H1 (cell line): ENCODE measurements at regions not wholly inside any gene's neighbourhood (a gene's known extent, or its start where the extent isn't known, plus 50 kb on each side); places are given as distances from the start of the nearest gene placed in this dataset.

ENCODE experiments used
- CTCF ChIA-PET: fragments of 300-600 bp; sonication (Branson Sonifier 250); formaldehyde crosslinking; loops from one replicate; lab custom pipeline; 2021; ENCODE audit not compliant: partially characterized antibody; lab: Charles Lee
- POLR2A ChIA-PET: fragments of 300-600 bp; sonication (Branson Sonifier 250); formaldehyde crosslinking; loops from one replicate; lab custom pipeline; 2021; ENCODE audit warnings: inconsistent platforms; ENCODE audit not compliant: partially characterized antibody; lab: Charles Lee
- DNase-seq, 2 experiments: peaks; one replicate each; pipeline versions ENCODE4 v3.0.0 to v3.0.0-alpha.2; 2010 to 2022; ENCODE audit warnings: low spot score in 2 of 2, low read depth in 1 of 2, mixed read lengths in 1 of 2
- FAIRE-seq: peaks from 2 replicates; lab custom pipeline; 2011; peaks lifted over from hg19 to GRCh38; lab: Jason Lieb, UNC
- H2AFZ ChIP-seq: 2 replicates; pipeline ENCODE4 v1.8.1; 2012; ENCODE audit warnings: low read length, inconsistent platforms
- H2AK5ac ChIP-seq: 2 replicates; pipeline ENCODE4 v1.6.1; 2013; ENCODE audit warnings: low read depth, low read length
- H2BK120ac ChIP-seq: replicated peaks from 2 replicates; pipeline ENCODE3; 2013; ENCODE audit warnings: low read depth, low read length, inconsistent platforms
- H2BK12ac ChIP-seq: 2 replicates; pipeline ENCODE4 v1.6.1; 2013; ENCODE audit warnings: low read depth, low read length
- H2BK15ac ChIP-seq: 2 replicates; pipeline ENCODE4 v1.6.1; 2013; ENCODE audit warnings: low read length
- H2BK20ac ChIP-seq: 2 replicates; pipeline ENCODE4 v1.6.1; 2013; ENCODE audit warnings: low read length
- H2BK5ac ChIP-seq: 2 replicates; pipeline ENCODE4 v1.6.1; 2013; ENCODE audit warnings: low read depth, low read length
- H3K14ac ChIP-seq: 2 replicates; pipeline ENCODE4 v1.6.1; 2013; ENCODE audit warnings: inconsistent platforms; ENCODE audit not compliant: insufficient read length
- H3K18ac ChIP-seq: 2 replicates; pipeline ENCODE4 v1.6.1; 2013; ENCODE audit warnings: low read length; ENCODE audit errors: extremely low read depth
- H3K23ac ChIP-seq: 2 replicates; pipeline ENCODE4 v1.6.1; 2013; ENCODE audit warnings: inconsistent platforms; ENCODE audit not compliant: insufficient read length
- H3K23me2 ChIP-seq: 2 replicates; pipeline ENCODE4 v1.6.1; 2013; ENCODE audit warnings: low read depth, low read length
- H3K27ac ChIP-seq: 2 replicates; pipeline ENCODE4 v1.6.1; 2011; ENCODE audit warnings: low read depth, low read length, inconsistent platforms
- H3K27me3 ChIP-seq, 4 experiments: replicated peaks in 1 of 4; 1 replicate in 1 of 4; 2 replicates in 3 of 4; pipeline versions ENCODE4 v1.6.1 to v1.8.1; 2011 to 2013; ENCODE audit warnings: low read length in 3 of 4, mild to moderate bottlenecking in 3 of 4, inconsistent platforms in 2 of 4, mixed read lengths in 2 of 4, moderate library complexity in 1 of 4; ENCODE audit not compliant: control insufficient read depth in 3 of 4, insufficient read depth in 3 of 4; ENCODE audit errors: extremely low read depth in 1 of 4
- H3K36me3 ChIP-seq, 4 experiments: 2 replicates each; pipeline versions ENCODE4 v1.6.1 to v1.8.1; 2011 to 2013; ENCODE audit warnings: mild to moderate bottlenecking in 4 of 4, low read length in 3 of 4, moderate library complexity in 2 of 4, control low read depth in 1 of 4, inconsistent platforms in 1 of 4; ENCODE audit not compliant: insufficient read depth in 4 of 4, control insufficient read depth in 2 of 4
- H3K4ac ChIP-seq: replicated peaks from 2 replicates; pipeline ENCODE3; 2013; ENCODE audit warnings: low read length, low read depth, mixed read lengths, inconsistent platforms; ENCODE audit not compliant: insufficient read length
- H3K4me1 ChIP-seq, 4 experiments: replicated peaks in 1 of 4; 1 replicate in 1 of 4; 2 replicates in 3 of 4; pipeline versions ENCODE4 v1.6.1 to v1.8.1; 2011 to 2013; ENCODE audit warnings: low read length in 3 of 4, inconsistent platforms in 2 of 4, mixed read lengths in 1 of 4; ENCODE audit not compliant: insufficient read depth in 4 of 4, control insufficient read depth in 3 of 4
- H3K4me2 ChIP-seq, 2 experiments: 2 replicates each; pipeline versions ENCODE4 v1.6.1 to v1.8.1; 2011 to 2013; ENCODE audit warnings: low read depth in 2 of 2, low read length in 2 of 2, control low read depth in 1 of 2, inconsistent platforms in 1 of 2, mild to moderate bottlenecking in 1 of 2; ENCODE audit not compliant: insufficient read depth in 1 of 2
- H3K4me3 ChIP-seq, 4 experiments: fragments of 200-600, 300-600 bp in 1 of 4; sonication (generic), shearing (Covaris generic), sonication (Bioruptor Twin) in 1 of 4; 2 replicates each; pipeline versions ENCODE4 v1.5.1 to v1.8.1; 2011 to 2016; ENCODE audit warnings: low read length in 4 of 4, low read depth in 3 of 4, control low read depth in 2 of 4, inconsistent platforms in 2 of 4, mild to moderate bottlenecking in 2 of 4, mixed read lengths in 1 of 4, moderate library complexity in 1 of 4; ENCODE audit not compliant: insufficient read depth in 2 of 4; ENCODE audit errors: extremely low read depth in 1 of 4
- H3K56ac ChIP-seq: replicated peaks from 2 replicates; pipeline ENCODE3; 2013; ENCODE audit warnings: low read depth, mild to moderate bottlenecking, mixed read lengths, low read length, inconsistent platforms; ENCODE audit not compliant: insufficient read length
- H3K79me1 ChIP-seq: 2 replicates; pipeline ENCODE4 v1.6.1; 2013; ENCODE audit warnings: low read depth, low read length, control low read depth
- H3K79me2 ChIP-seq, 2 experiments: 2 replicates each; pipeline versions ENCODE4 v1.6.1 to v1.8.1; 2012 to 2013; ENCODE audit warnings: low read length in 2 of 2, mild to moderate bottlenecking in 2 of 2, inconsistent platforms in 1 of 2; ENCODE audit not compliant: insufficient read depth in 2 of 2, control insufficient read depth in 1 of 2
- H3K9ac ChIP-seq, 4 experiments: replicated peaks in 1 of 4; 1 replicate in 1 of 4; 2 replicates in 3 of 4; pipeline versions ENCODE4 v1.6.1 to v1.8.1; 2011 to 2013; ENCODE audit warnings: low read depth in 3 of 4, low read length in 3 of 4, control low read depth in 2 of 4, mild to moderate bottlenecking in 2 of 4, moderate library complexity in 2 of 4, inconsistent platforms in 1 of 4; ENCODE audit errors: extremely low read depth in 1 of 4
- H3K9me3 ChIP-seq, 2 experiments: 2 replicates each; pipeline versions ENCODE4 v1.6.1 to v1.8.1; 2012 to 2013; ENCODE audit warnings: mild to moderate bottlenecking in 2 of 2, moderate library complexity in 2 of 2, control low read depth in 1 of 2, inconsistent platforms in 1 of 2, low read depth in 1 of 2, low read length in 1 of 2, mixed read lengths in 1 of 2; ENCODE audit not compliant: insufficient read depth in 2 of 2
- H4K20me1 ChIP-seq, 2 experiments: replicated peaks in 1 of 2; 2 replicates each; pipeline versions ENCODE3 to v1.8.1; 2011 to 2013; ENCODE audit warnings: inconsistent platforms in 2 of 2, low read length in 2 of 2, mild to moderate bottlenecking in 1 of 2; ENCODE audit not compliant: insufficient read depth in 2 of 2, control insufficient read depth in 1 of 2
- H4K5ac ChIP-seq: 2 replicates; pipeline ENCODE4 v1.6.1; 2013; ENCODE audit warnings: low read length, low read depth, mixed read lengths, inconsistent platforms; ENCODE audit not compliant: insufficient read length
- H4K8ac ChIP-seq: 2 replicates; pipeline ENCODE4 v1.8.0; 2013; ENCODE audit warnings: mild to moderate bottlenecking, moderate library complexity, low read length, inconsistent platforms; ENCODE audit not compliant: insufficient read depth; ENCODE audit errors: extremely low read depth
- H4K91ac ChIP-seq: replicated peaks from 2 replicates; pipeline ENCODE3; 2013; ENCODE audit warnings: low read length, mixed read lengths, inconsistent platforms; ENCODE audit not compliant: insufficient read length
- CTCF ChIP-seq, 3 experiments: IDR thresholded peaks; 1 replicate in 2 of 3; 2 replicates in 1 of 3; pipeline versions ENCODE4 v1.5.1 to v1.6.1; 2011; ENCODE audit warnings: low read length in 3 of 3, mild to moderate bottlenecking in 3 of 3, inconsistent platforms in 2 of 3, low read depth in 1 of 3, moderate library complexity in 1 of 3; ENCODE audit not compliant: insufficient read depth in 1 of 3; ENCODE audit errors: control extremely low read depth in 1 of 3
- EGR1 ChIP-seq: IDR thresholded peaks from 2 replicates; pipeline ENCODE4 v1.6.1; 2011; ENCODE audit warnings: low read depth, low read length, borderline replicate concordance
- GABPA ChIP-seq: IDR thresholded peaks from 2 replicates; pipeline ENCODE4 v1.6.1; 2011; ENCODE audit warnings: mild to moderate bottlenecking, low read length, moderate library complexity, borderline replicate concordance; ENCODE audit not compliant: insufficient read depth
- RAD21 ChIP-seq, 2 experiments: IDR thresholded peaks in 1 of 2; conservative IDR thresholded peaks in 1 of 2; 2 replicates each; pipeline ENCODE4 v1.6.1; 2011; ENCODE audit warnings: low read depth in 2 of 2, low read length in 2 of 2, improper control_type of control experiment in 1 of 2, inconsistent platforms in 1 of 2, mild to moderate bottlenecking in 1 of 2, moderate library complexity in 1 of 2
- WGBS, 2 experiments: shearing (Covaris generic) in 1 of 2; methylation state at CpG; one replicate each; pipeline versions ENCODE4 v1.1.6 to v1.1.7; 2013 to 2015; ENCODE audit warnings: low lambda C conversion rate in 2 of 2, mixed read lengths in 2 of 2, inconsistent platforms in 1 of 2, low coverage in 1 of 2, missing lambda C conversion rate in 1 of 2; ENCODE audit not compliant: insufficient replicate concordance in 2 of 2, insufficient coverage in 1 of 2, insufficient read length in 1 of 2; ENCODE audit errors: extremely low coverage in 1 of 2, missing lambda C conversion rate in 1 of 2; 5-methylcytosine and 5-hydroxymethylcytosine counted together

DNA sequence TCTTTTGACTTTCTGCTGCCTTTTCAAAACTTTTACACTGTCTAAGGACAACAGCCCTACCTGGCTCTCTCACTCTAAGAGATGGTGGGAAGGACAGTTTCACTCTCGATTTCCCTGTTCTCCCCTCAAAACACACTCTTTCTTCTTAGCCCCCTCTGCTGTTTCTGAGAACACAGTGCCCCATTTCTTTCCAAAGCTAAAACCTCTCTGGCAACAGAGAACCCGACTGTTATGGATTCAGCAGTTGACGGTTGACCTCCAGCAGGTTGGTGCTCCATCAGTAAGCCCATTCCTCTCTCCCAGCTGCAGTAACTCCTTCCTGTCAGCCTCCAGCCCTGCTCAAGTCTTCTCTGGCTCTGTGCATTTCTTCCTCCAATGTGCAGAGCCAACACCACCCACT, 88.2 kb upstream of the ABCD3 start:
- no peak overlapping the region for H2BK5ac ChIP-seq
- no peak overlapping the region for H3K27ac ChIP-seq
- peak overlapping the region; percentile 51; the same call in 1 of the 2 replicates for H2BK12ac ChIP-seq
- CTCF ChIA-PET: interaction anchor here (0.6 to 21.6 kb wide), 22 partner anchors 9 to 386 kb away, joined by 3 to 807 read pairs (median 6); partner anchors contain the start of gene ARHGAP29
- no peak overlapping the region for H3K4me2 ChIP-seq
- H3K9me3 ChIP-seq: no peaks in the 10 kb centered on the region
- H3K14ac ChIP-seq: no peak overlapping the region
- H3K23me2 ChIP-seq: no peaks in the 10 kb centered on the region
- TF ChIP-seq CTCF (IDR thresholded peaks at IDR 0.05; ENCODE audit: control extremely low read depth in 1 of 3, insufficient read depth in 1 of 3, low read depth in 1 of 3, low read length in 3 of 3) (peak in 2 of 3 experiments; percentile 59 to 61; a peak in 3 of 4 replicates), GABPA (no peak), RAD21 (IDR thresholded peaks at IDR 0.05 in 1 of 2, conservative IDR thresholded peaks at IDR 0.05 in 1 of 2; ENCODE audit: low read depth in 2 of 2, low read length in 2 of 2) (peak; percentile 57 to 75), EGR1 (0 out of 2 replicates have a peak, but pooled peaks have one; percentile 17)
- TF ChIP-seq, all 59 proteins: peak for 3
- no peak overlapping the region for H3K56ac ChIP-seq
- H2AK5ac ChIP-seq: no peak overlapping the region
- H3K23ac ChIP-seq: no peak overlapping the region
- no peaks in the 10 kb centered on the region for H3K36me3 ChIP-seq
- H4K8ac ChIP-seq: no peak overlapping the region
- H2AFZ ChIP-seq: peak overlapping the region; percentile 48; the same call in 1 of the 2 replicates
- H2BK15ac ChIP-seq: no peak overlapping the region
- FAIRE-seq: no peak
- no peak overlapping the region for H2BK120ac ChIP-seq
- H3K18ac ChIP-seq: no peak overlapping the region
- H4K5ac ChIP-seq: no peak overlapping the region
- POLR2A ChIA-PET: interaction anchor here (0.6 kb wide), 1 partner anchor 444 kb away, joined by 3 read pairs; no protein-coding TSS in a partner anchor
- no peak overlapping the region for H3K4ac ChIP-seq
- no peak for DNase-seq
- H3K9ac ChIP-seq: no peak overlapping the region
- H3K79me1 ChIP-seq: no peaks in the 10 kb centered on the region
- H4K20me1 ChIP-seq: no peaks in the 10 kb centered on the region
- no peak overlapping the region for H4K91ac ChIP-seq
- no peaks in the 10 kb centered on the region; a peak in 1 of 7 replicates for H3K27me3 ChIP-seq
- H2BK20ac ChIP-seq: peak overlapping the region; percentile 83
- peaks cover 6 to 10% (median 8%) of the 10 kb centered on the region in 4 experiments; a peak in 6 of 7 replicates for H3K4me1 ChIP-seq
- 38% methylated on average over 3 of the region's 3 CpGs; no CpG with 5 or more reads in 1 of the 2 experiments for WGBS, 2 experiments
- no peak overlapping the region for H3K4me3 ChIP-seq
- no peaks in the 10 kb centered on the region for H3K79me2 ChIP-seq
